ENCODE measurements at regions not wholly inside any gene's neighbourhood (a gene's known extent, or its start where the extent isn't known, plus 50 kb on each side); places are given as distances from the start of the nearest gene placed in this dataset.

- no peaks in the 10 kb centered on the region for H3K36me3 ChIP-seq (ENCODE audit: low read depth)
- TF ChIP-seq CTCF (conservative IDR thresholded peaks at IDR 0.05) (no peak), EZH2 (IDR thresholded peaks at IDR 0.05; ENCODE audit: low read depth) (no peak)
- intact Hi-C loops (cut with micrococcal nuclease; ENCODE audit: unreplicated experiment), result no loop called here
- BruUV-seq (replicated peaks), result no TSS peak
- H3K9me2 ChIP-seq (ENCODE audit: insufficient read depth), result no peaks in the 10 kb centered on the region
- no peaks in the 10 kb centered on the region for H3K79me2 ChIP-seq (ENCODE audit: low read depth)
- no peak overlapping the region for H3K27ac ChIP-seq
- H3K4me2 ChIP-seq, result no peak overlapping the region
- H2AFZ ChIP-seq, result no peak overlapping the region
- POLR2A ChIA-PET (ENCODE audit: unreplicated experiment), result no interaction called here
- no peaks in the 10 kb centered on the region for H3K9me3 ChIP-seq (ENCODE audit: insufficient read depth, low read depth)
- no peak overlapping the region for H3K4me3 ChIP-seq
- no peaks in the 10 kb centered on the region for H4K20me1 ChIP-seq (ENCODE audit: insufficient read depth)
- no peaks in the 10 kb centered on the region for H3K27me3 ChIP-seq (ENCODE audit: insufficient read depth, low read depth)
- no peaks in the 10 kb centered on the region for H3F3A ChIP-seq (ENCODE audit: insufficient read depth, low read depth)
- CTCF ChIA-PET, result no interaction called here
- no peak for DNase-seq
- no peaks in the 10 kb centered on the region for H3K4me1 ChIP-seq (replicated peaks; ENCODE audit: insufficient read depth)
These were observed 758.4 kb upstream of the TMEFF2 start for GRCh38 chr2:192953116-192953515.

GRCh38 chr2:192952245-192952644 is 757.5 kb upstream of the TMEFF2 start:
- no peaks in the 10 kb centered on the region for H3K9me3 ChIP-seq (ENCODE audit: insufficient read depth, low read depth)
- TF ChIP-seq CTCF (conservative IDR thresholded peaks at IDR 0.05) (no peak), EZH2 (IDR thresholded peaks at IDR 0.05; ENCODE audit: low read depth) (no peak)
- intact Hi-C loops (cut with micrococcal nuclease; ENCODE audit: unreplicated experiment), result no loop called here
- H3K36me3 ChIP-seq (ENCODE audit: low read depth), result no peaks in the 10 kb centered on the region
- H3K79me2 ChIP-seq (ENCODE audit: low read depth), result no peaks in the 10 kb centered on the region
- BruUV-seq (replicated peaks), result no TSS peak
- H3F3A ChIP-seq (ENCODE audit: insufficient read depth, low read depth), result no peaks in the 10 kb centered on the region
- DNase-seq, result no peak
- no peak overlapping the region for H3K27ac ChIP-seq
- no peak overlapping the region for H3K4me2 ChIP-seq
- ChIA-PET CTCF (no interaction called here), POLR2A (ENCODE audit: unreplicated experiment) (no interaction called here)
- H3K27me3 ChIP-seq (ENCODE audit: insufficient read depth, low read depth), result no peaks in the 10 kb centered on the region
- H2AFZ ChIP-seq, result no peak overlapping the region
- no peak overlapping the region for H3K4me3 ChIP-seq
- no peaks in the 10 kb centered on the region for H3K9me2 ChIP-seq (ENCODE audit: insufficient read depth)
- no peaks in the 10 kb centered on the region for H3K4me1 ChIP-seq (replicated peaks; ENCODE audit: insufficient read depth)
- H4K20me1 ChIP-seq (ENCODE audit: insufficient read depth), result no peaks in the 10 kb centered on the region

- Histone ChIP-seq H4K20me1 (ENCODE audit: insufficient read depth) (no peaks in the 10 kb centered on the region), H3K9me3 (ENCODE audit: insufficient read depth, low read depth) (no peaks in the 10 kb centered on the region), H3F3A (ENCODE audit: insufficient read depth, low read depth) (no peaks in the 10 kb centered on the region), H3K9me2 (ENCODE audit: insufficient read depth) (no peaks in the 10 kb centered on the region), H2AFZ (no peak overlapping the region), H3K27ac (no peak overlapping the region), H3K4me3 (no peak overlapping the region), H3K4me1 (replicated peaks; ENCODE audit: insufficient read depth) (no peaks in the 10 kb centered on the region), H3K27me3 (ENCODE audit: insufficient read depth, low read depth) (no peaks in the 10 kb centered on the region), H3K4me2 (no peak overlapping the region), H3K36me3 (ENCODE audit: low read depth) (no peaks in the 10 kb centered on the region), H3K79me2 (ENCODE audit: low read depth) (no peaks in the 10 kb centered on the region)
- TF ChIP-seq EZH2 (IDR thresholded peaks at IDR 0.05; ENCODE audit: low read depth), result no peak
- TF ChIP-seq CTCF (conservative IDR thresholded peaks at IDR 0.05), result no peak
- BruUV-seq (replicated peaks), result no TSS peak
- POLR2A ChIA-PET (ENCODE audit: unreplicated experiment), result no interaction called here
- intact Hi-C loops (cut with micrococcal nuclease; ENCODE audit: unreplicated experiment), result no loop called here
- CTCF ChIA-PET, result no interaction called here
- DNase-seq, result no peak
These were observed 753.6 kb upstream of the TMEFF2 start for GRCh38 chr2:192948316-192948715.

Measured in PC-9 (cell line).